ENCODE measurements at regions not wholly inside any gene's neighbourhood (a gene's known extent, or its start where the extent isn't known, plus 50 kb on each side); places are given as distances from the start of the nearest gene placed in this dataset.

DNA sequence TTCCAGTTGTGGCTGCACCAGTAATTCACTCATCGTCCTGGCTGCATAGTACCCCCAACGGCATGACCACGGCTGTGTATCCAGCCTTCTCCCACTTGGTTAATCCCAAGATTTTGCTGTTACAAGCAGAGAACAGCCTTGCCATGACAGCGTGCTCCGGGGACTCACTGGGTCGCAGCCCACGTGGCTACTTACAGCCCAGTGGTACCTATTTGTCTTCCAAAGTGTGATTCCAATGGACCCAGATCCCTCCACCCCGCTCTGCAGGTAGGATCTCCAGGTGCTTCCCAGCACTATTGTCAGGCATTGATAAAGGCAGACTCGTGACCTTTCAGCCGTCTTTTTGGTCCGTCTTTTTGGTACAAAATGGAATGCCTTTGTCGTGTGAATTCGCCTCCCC, 119.0 kb upstream of the FGF3 start:
- FAIRE-seq, result no peak
- no peak overlapping the region for H2AFZ ChIP-seq (ENCODE audit: control insufficient read depth, low read depth, low read length)
- TF ChIP-seq IKZF2 (IDR thresholded peaks at IDR 0.05) (no peak), EP300 (IDR thresholded peaks at IDR 0.05; ENCODE audit: borderline replicate concordance in 1 of 2, control insufficient read depth in 1 of 2, low read depth in 2 of 2, low read length in 2 of 2) (no peak), GATAD2B (conservative IDR thresholded peaks at IDR 0.05; ENCODE audit: low read depth) (no peak)
- H3K4me3 ChIP-seq, result no peak overlapping the region
- BruUV-seq (replicated peaks), result no TSS peak
- H4K20me1 ChIP-seq (ENCODE audit: control insufficient read depth, insufficient read depth), result no peaks in the 10 kb centered on the region
- H3K36me3 ChIP-seq (ENCODE audit: control insufficient read depth in 2 of 2, insufficient read depth in 2 of 2, low read length in 1 of 2), result no peaks in the 10 kb centered on the region
- H3K4me2 ChIP-seq (ENCODE audit: control insufficient read depth, insufficient read depth), result no peak overlapping the region
- in situ Hi-C loops (cut with MboI), result no loop called here
- intact Hi-C loops (cut with micrococcal nuclease; ENCODE audit: unreplicated experiment), result no loop called here
- no peaks in the 10 kb centered on the region for H3K4me1 ChIP-seq (ENCODE audit: control insufficient read depth, insufficient read depth, low read length)
- 55% methylated on average over 13 of the region's 13 CpGs for WGBS (ENCODE audit: insufficient coverage, insufficient replicate concordance, low lambda C conversion rate, missing lambda C conversion rate)
- ChIA-PET SMC1A (ENCODE audit: uncharacterized antibody, unreplicated experiment) (no interaction called here), RAD21 (ENCODE audit: unreplicated experiment) (no interaction called here), CTCF (no interaction called here), POLR2A (no interaction called here)
- H3K27ac ChIP-seq (ENCODE audit: control insufficient read depth, insufficient read depth), result no peak overlapping the region
- H3K9ac ChIP-seq (ENCODE audit: control insufficient read depth, insufficient read depth, low read length), result no peak overlapping the region
- H3K79me2 ChIP-seq (ENCODE audit: control insufficient read depth, insufficient read depth, low read length), result no peaks in the 10 kb centered on the region
- no peak for ATAC-seq
- DNase-seq (ENCODE audit: low read depth, low spot score), result no peak
- no peaks in the 10 kb centered on the region for H3K9me3 ChIP-seq (replicated peaks; ENCODE audit: control insufficient read depth, insufficient read depth, low read length)
- H3K27me3 ChIP-seq (replicated peaks in 1 of 2; ENCODE audit: control insufficient read depth in 2 of 2, insufficient read depth in 2 of 2, low read length in 1 of 2), result no peaks in the 10 kb centered on the region; a peak in 2 of 4 replicates

GRCh38 chr11:69939551-69940245, 120.5 kb upstream of the FGF3 start:
- Histone ChIP-seq H3K9ac (ENCODE audit: control insufficient read depth, insufficient read depth, low read length) (no peak overlapping the region), H3K4me2 (ENCODE audit: control insufficient read depth, insufficient read depth) (no peak overlapping the region), H4K20me1 (ENCODE audit: control insufficient read depth, insufficient read depth) (no peaks in the 10 kb centered on the region), H3K4me1 (ENCODE audit: control insufficient read depth, insufficient read depth, low read length) (no peaks in the 10 kb centered on the region), H3K9me3 (replicated peaks; ENCODE audit: control insufficient read depth, insufficient read depth, low read length) (no peaks in the 10 kb centered on the region), H3K27ac (ENCODE audit: control insufficient read depth, insufficient read depth) (no peak overlapping the region), H3K4me3 (no peak overlapping the region), H3K79me2 (ENCODE audit: control insufficient read depth, insufficient read depth, low read length) (no peaks in the 10 kb centered on the region), H2AFZ (ENCODE audit: control insufficient read depth, low read depth, low read length) (no peak overlapping the region), H3K27me3 (replicated peaks in 1 of 2; ENCODE audit: control insufficient read depth in 2 of 2, insufficient read depth in 2 of 2, low read length in 1 of 2) (no peaks in the 10 kb centered on the region; a peak in 2 of 4 replicates), H3K36me3 (ENCODE audit: control insufficient read depth in 2 of 2, insufficient read depth in 2 of 2, low read length in 1 of 2) (no peaks in the 10 kb centered on the region)
- in situ Hi-C loops (cut with MboI) (no loop called here), intact Hi-C loops (cut with micrococcal nuclease; ENCODE audit: unreplicated experiment) (no loop called here)
- FAIRE-seq (no peak), ATAC-seq (no peak), DNase-seq (ENCODE audit: low read depth, low spot score) (no peak)
- BruUV-seq (replicated peaks), result no TSS peak
- ChIA-PET CTCF (no interaction called here), POLR2A (no interaction called here), SMC1A (ENCODE audit: uncharacterized antibody, unreplicated experiment) (no interaction called here), RAD21 (ENCODE audit: unreplicated experiment) (no interaction called here)
- 35% methylated on average over 27 of the region's 28 CpGs for WGBS (ENCODE audit: insufficient coverage, insufficient replicate concordance, low lambda C conversion rate, missing lambda C conversion rate)
- TF ChIP-seq PAX5 (IDR thresholded peaks at IDR 0.05; ENCODE audit: borderline replicate concordance, low read depth, low read length) (no peak), NR2F1 (conservative IDR thresholded peaks at IDR 0.05) (no peak), E4F1 (IDR thresholded peaks at IDR 0.05; ENCODE audit: borderline replicate concordance, partially characterized antibody) (no peak), TAF1 (IDR thresholded peaks at IDR 0.05; ENCODE audit: borderline replicate concordance, low read depth, low read length) (no peak), ZNF592 (IDR thresholded peaks at IDR 0.05) (no peak), HDAC6 (IDR thresholded peaks at IDR 0.05; ENCODE audit: unreplicated experiment) (no peak), KDM1A (IDR thresholded peaks at IDR 0.05; ENCODE audit: borderline replicate concordance) (no peak), KAT2A (conservative IDR thresholded peaks at IDR 0.05; ENCODE audit: control insufficient read depth, low read depth, low read length) (no peak)

Data from GM12878 (cell line).